Lower lobe of right lung (tissue), 2 donors: ENCODE measurements at regions not wholly inside any gene's neighbourhood (a gene's known extent, or its start where the extent isn't known, plus 50 kb on each side); places are given as distances from the start of the nearest gene placed in this dataset.

ENCODE experiments used
- ATAC-seq, 2 donors: fragments of 200-7000 bp; cut with Tn5 transposase; one replicate each; pipeline ENCODE4 v1.9.1; 2020 to 2022; ENCODE audit warnings: mild to moderate bottlenecking in 2 of 2, moderate library complexity in 2 of 2
- DNase-seq: peaks from one replicate; pipeline ENCODE4 v3.0.0-alpha.2; 2020
- H3K27ac ChIP-seq: fragments of 200-600 bp; one replicate; pipeline ENCODE4 v1.8.0; 2022
- H3K27me3 ChIP-seq: fragments of 200-600 bp; one replicate; pipeline ENCODE4 v1.8.0; 2022; ENCODE audit warnings: low read depth
- H3K36me3 ChIP-seq: fragments of 200-600 bp; one replicate; pipeline ENCODE4 v1.8.0; 2022; ENCODE audit warnings: mild to moderate bottlenecking
- H3K4me1 ChIP-seq: fragments of 200-600 bp; one replicate; pipeline ENCODE4 v1.8.0; 2022
- H3K4me3 ChIP-seq: fragments of 200-600 bp; one replicate; pipeline ENCODE4 v1.8.0; 2022; ENCODE audit warnings: mild to moderate bottlenecking
- H3K9me3 ChIP-seq: fragments of 200-600 bp; one replicate; pipeline ENCODE4 v1.8.0; 2022
- CTCF ChIP-seq: fragments of 200-600 bp; IDR thresholded peaks from one replicate; pipeline ENCODE4 v1.8.0; 2022; ENCODE audit warnings: antibody characterized with exemption, mild to moderate bottlenecking
- intact Hi-C: fragments of 100-400 bp; cut with DNase I; formaldehyde crosslinking; loops from one replicate; pipeline ENCODE4 v1.11.0; 2022
- donor health status: DM: no; HTN: yes; CAD: no; lungs with severe emphysema.

- no peak for TF ChIP-seq CTCF
- Histone ChIP-seq H3K36me3 (no peaks in the 10 kb centered on the region), H3K27me3 (no peaks in the 10 kb centered on the region), H3K4me1 (no peaks in the 10 kb centered on the region), H3K27ac (no peak overlapping the region), H3K4me3 (no peak overlapping the region), H3K9me3 (peaks cover 1% of the 10 kb centered on the region)
- ATAC-seq = peak in 1 of 2 donors; percentile 27
- intact Hi-C loops = no loop called here
- DNase-seq = no peak
These were observed 230.6 kb upstream of the ZMIZ1 start for GRCh38 chr10:78838141-78838657.

GRCh38 chr10:78843495-78843894 lies 225.3 kb upstream of the ZMIZ1 start:
- no peak for ATAC-seq
- no peaks in the 10 kb centered on the region for H3K4me1 ChIP-seq
- no peaks in the 10 kb centered on the region for H3K27me3 ChIP-seq
- DNase-seq = no peak
- no peak for TF ChIP-seq CTCF
- H3K36me3 ChIP-seq = no peaks in the 10 kb centered on the region
- H3K4me3 ChIP-seq = no peak overlapping the region
- H3K27ac ChIP-seq = no peak overlapping the region
- no peaks in the 10 kb centered on the region for H3K9me3 ChIP-seq
- intact Hi-C loops = no loop called here

GRCh38 chr10:78844960-78845607 lies 223.7 kb upstream of the ZMIZ1 start:
- no peak for TF ChIP-seq CTCF
- Histone ChIP-seq H3K9me3 (no peaks in the 10 kb centered on the region), H3K27ac (no peak overlapping the region), H3K27me3 (no peaks in the 10 kb centered on the region), H3K4me1 (no peaks in the 10 kb centered on the region), H3K4me3 (no peak overlapping the region), H3K36me3 (no peaks in the 10 kb centered on the region)
- ATAC-seq = no peak
- intact Hi-C loops = no loop called here
- DNase-seq = no peak

- no peak for DNase-seq
- no peaks in the 10 kb centered on the region for H3K36me3 ChIP-seq
- ATAC-seq = no peak
- no peaks in the 10 kb centered on the region for H3K27me3 ChIP-seq
- intact Hi-C loops = no loop called here
- no peaks in the 10 kb centered on the region for H3K4me1 ChIP-seq
- TF ChIP-seq CTCF = no peak
- H3K9me3 ChIP-seq = no peaks in the 10 kb centered on the region
- H3K4me3 ChIP-seq = no peak overlapping the region
- no peak overlapping the region for H3K27ac ChIP-seq
These were observed 222.7 kb upstream of the ZMIZ1 start for GRCh38 chr10:78846071-78846470.

- H3K27ac ChIP-seq = no peak overlapping the region
- H3K36me3 ChIP-seq = no peaks in the 10 kb centered on the region
- intact Hi-C loops = no loop called here
- TF ChIP-seq CTCF = no peak
- H3K9me3 ChIP-seq = no peaks in the 10 kb centered on the region
- H3K4me1 ChIP-seq = no peaks in the 10 kb centered on the region
- no peak overlapping the region for H3K4me3 ChIP-seq
- no peaks in the 10 kb centered on the region for H3K27me3 ChIP-seq
- no peak for DNase-seq
- no peak for ATAC-seq
These were observed 222.0 kb upstream of the ZMIZ1 start for GRCh38 chr10:78846760-78847159.
